ENCODE measurements at regions not wholly inside any gene's neighbourhood (a gene's known extent, or its start where the extent isn't known, plus 50 kb on each side); places are given as distances from the start of the nearest gene placed in this dataset.

GRCh38 chr13:40306817-40307216 is 359.6 kb downstream of the FOXO1 start:
- no peaks in the 10 kb centered on the region for H3K36me3 ChIP-seq (ENCODE audit: control insufficient read depth, insufficient read depth, low read length)
- CTCF ChIA-PET (ENCODE audit: low intra/inter-chr PET ratio) = no interaction called here

More at GRCh38 chr13:40306817-40307216, 359.6 kb downstream of the FOXO1 start:
- BruUV-seq (replicated peaks) = no TSS peak
- Histone ChIP-seq H3K4me2 (ENCODE audit: insufficient read depth, low read length) (no peak overlapping the region), H3K79me2 (ENCODE audit: control insufficient read depth, insufficient read depth, low read length) (no peaks in the 10 kb centered on the region), H3K9me3 (replicated peaks; ENCODE audit: control insufficient read depth, insufficient read depth, low read depth, low read length) (no peaks in the 10 kb centered on the region), H3K9ac (ENCODE audit: insufficient read depth in 1 of 2, low read depth in 2 of 2, low read length in 2 of 2) (no peak overlapping the region), H3K4me3 (no peak overlapping the region), H3K9me1 (ENCODE audit: control insufficient read depth, insufficient read depth, low read length) (no peaks in the 10 kb centered on the region), H2AFZ (ENCODE audit: low read depth, low read length) (no peak overlapping the region), H3K27me3 (ENCODE audit: control insufficient read depth in 2 of 2, insufficient read depth in 2 of 2, low read length in 2 of 2) (no peaks in the 10 kb centered on the region), H3K4me1 (replicated peaks in 1 of 2; ENCODE audit: control insufficient read depth in 2 of 2, insufficient read depth in 2 of 2, low read length in 2 of 2) (no peaks in the 10 kb centered on the region), H3K27ac (ENCODE audit: extremely low read depth, low read depth, low read length) (no peak overlapping the region), H4K20me1 (replicated peaks; ENCODE audit: control insufficient read depth, insufficient read depth, low read length) (no peaks in the 10 kb centered on the region)
- TF ChIP-seq SRF (CRISPR knock-in tag; IDR thresholded peaks at IDR 0.05) = no peak
- no peak for TF ChIP-seq SNIP1 (IDR thresholded peaks at IDR 0.05; ENCODE audit: low read depth)
- no peak for TF ChIP-seq FOSL1 (tag; conservative IDR thresholded peaks at IDR 0.05)
- no peak for TF ChIP-seq RBM15 (IDR thresholded peaks at IDR 0.05; ENCODE audit: insufficient read depth, low read length)
- TF ChIP-seq TCF15 (CRISPR knock-in tag; IDR thresholded peaks at IDR 0.05) = no peak
- no peak for TF ChIP-seq AFF4 (CRISPR knock-in tag; IDR thresholded peaks at IDR 0.05)
- TF ChIP-seq FOXJ3 (CRISPR knock-in tag; IDR thresholded peaks at IDR 0.05) = no peak
- WGBS (ENCODE audit: insufficient coverage, low coverage, missing lambda C conversion rate) = 4% methylated on average over 2 of the region's 2 CpGs
- FAIRE-seq (no peak), DNase-seq (ENCODE audit: extremely low read depth in 1 of 4, low spot score in 3 of 4) (no peak), ATAC-seq (no peak)
- intact Hi-C loops (cut with micrococcal nuclease) = no loop called here
- in situ Hi-C loops (cut with MboI) = no loop called here
- POLR2A ChIA-PET = no interaction called here
